Uterus (tissue), 3 donors: ENCODE measurements at regions not wholly inside any gene's neighbourhood (a gene's known extent, or its start where the extent isn't known, plus 50 kb on each side); places are given as distances from the start of the nearest gene placed in this dataset.

ENCODE experiments used
- DNase-seq, 2 donors: peaks; one replicate each; pipeline ENCODE4 v3.0.0-alpha.2; 2019 to 2020
- H3K27ac ChIP-seq, 2 donors: fragments of 200-600 bp; sonication (generic); 1 replicate in 1 of 2; 2 replicates in 1 of 2; pipeline ENCODE4 v1.5.1; 2016 to 2018
- H3K27me3 ChIP-seq, 2 donors: fragments of 200-600 bp; sonication (generic); one replicate each; pipeline ENCODE4 v1.5.1; 2018 to 2019; ENCODE audit warnings: control low read depth in 1 of 2
- H3K36me3 ChIP-seq, 2 donors: fragments of 200-600 bp; sonication (generic); one replicate each; pipeline ENCODE4 v1.5.1; 2019; ENCODE audit warnings: control low read depth in 1 of 2
- H3K4me1 ChIP-seq, 2 donors: fragments of 200-600 bp; sonication (generic); one replicate each; pipeline ENCODE4 v1.5.1; 2018 to 2019; ENCODE audit warnings: control low read depth in 1 of 2
- H3K4me3 ChIP-seq, 2 donors: fragments of 200-600 bp; sonication (generic); 1 replicate in 1 of 2; 2 replicates in 1 of 2; pipeline ENCODE4 v1.5.1; 2018 to 2019; ENCODE audit warnings: mild to moderate bottlenecking in 1 of 2
- H3K9me3 ChIP-seq, 2 donors: fragments of 200-600 bp; sonication (generic); one replicate each; pipeline ENCODE4 v1.5.1; 2019; ENCODE audit warnings: control low read depth in 1 of 2
- POLR2A ChIP-seq, 2 donors: fragments of 450-650 bp; IDR thresholded peaks; one replicate each; pipeline ENCODE4 v1.6.1; 2016; ENCODE audit warnings: antibody characterized with exemption in 2 of 2, mild to moderate bottlenecking in 1 of 2, moderate library complexity in 1 of 2
- intact Hi-C: fragments of 100-400 bp; cut with DNase I; formaldehyde crosslinking; loops from one replicate; pipeline ENCODE4 v1.15.1; 2023; ENCODE audit warnings: low total_unique reads
- TF ChIP-seq, protein P1 (sequence below), 4 experiments: fragments of 200-600 bp in 2 of 4; fragments of 450-650 bp in 2 of 4; sonication (generic) in 2 of 4; IDR thresholded peaks; one replicate each; pipeline ENCODE4 v1.5.1; 2016 to 2019; ENCODE audit warnings: antibody characterized with exemption in 4 of 4, mild to moderate bottlenecking in 2 of 4, moderate library complexity in 1 of 4
- donor health status: DM: yes; HTN: yes; CAD: no.

DNA sequence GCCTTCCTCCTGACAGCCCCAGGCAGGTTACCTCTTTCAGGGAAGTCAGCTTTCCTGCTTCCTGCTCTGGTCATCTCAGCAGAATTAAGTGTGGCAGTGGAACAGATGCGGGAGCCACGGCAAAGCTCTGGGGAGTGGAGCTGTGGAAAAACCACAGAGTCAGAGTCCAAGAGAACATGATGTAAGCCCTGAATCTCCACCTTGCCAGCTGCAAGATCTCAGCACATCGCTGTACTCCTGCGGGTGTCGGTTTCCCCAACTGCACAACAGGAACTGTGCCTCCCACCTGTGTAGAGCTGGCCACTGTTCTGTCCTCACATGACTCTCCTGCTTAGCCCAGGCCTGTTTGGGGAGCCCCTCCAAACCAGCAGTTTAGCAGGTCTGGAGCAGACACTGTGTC is 123.7 kb downstream of the MATN1 start:
- H3K27ac ChIP-seq, result no peak overlapping the region
- DNase-seq, result peak in 1 of 2 donors; percentile 37
- no peak overlapping the region for H3K4me3 ChIP-seq
- intact Hi-C loops, result no loop called here
- no peaks in the 10 kb centered on the region for H3K36me3 ChIP-seq
- H3K27me3 ChIP-seq, result no peaks in the 10 kb centered on the region
- H3K4me1 ChIP-seq, result no peaks in the 10 kb centered on the region
- H3K9me3 ChIP-seq, result no peaks in the 10 kb centered on the region
- TF ChIP-seq, protein P1, sequence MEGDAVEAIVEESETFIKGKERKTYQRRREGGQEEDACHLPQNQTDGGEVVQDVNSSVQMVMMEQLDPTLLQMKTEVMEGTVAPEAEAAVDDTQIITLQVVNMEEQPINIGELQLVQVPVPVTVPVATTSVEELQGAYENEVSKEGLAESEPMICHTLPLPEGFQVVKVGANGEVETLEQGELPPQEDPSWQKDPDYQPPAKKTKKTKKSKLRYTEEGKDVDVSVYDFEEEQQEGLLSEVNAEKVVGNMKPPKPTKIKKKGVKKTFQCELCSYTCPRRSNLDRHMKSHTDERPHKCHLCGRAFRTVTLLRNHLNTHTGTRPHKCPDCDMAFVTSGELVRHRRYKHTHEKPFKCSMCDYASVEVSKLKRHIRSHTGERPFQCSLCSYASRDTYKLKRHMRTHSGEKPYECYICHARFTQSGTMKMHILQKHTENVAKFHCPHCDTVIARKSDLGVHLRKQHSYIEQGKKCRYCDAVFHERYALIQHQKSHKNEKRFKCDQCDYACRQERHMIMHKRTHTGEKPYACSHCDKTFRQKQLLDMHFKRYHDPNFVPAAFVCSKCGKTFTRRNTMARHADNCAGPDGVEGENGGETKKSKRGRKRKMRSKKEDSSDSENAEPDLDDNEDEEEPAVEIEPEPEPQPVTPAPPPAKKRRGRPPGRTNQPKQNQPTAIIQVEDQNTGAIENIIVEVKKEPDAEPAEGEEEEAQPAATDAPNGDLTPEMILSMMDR (IDR thresholded peaks at IDR 0.05), result no peak
- no peak for TF ChIP-seq POLR2A (IDR thresholded peaks at IDR 0.05)

DNA sequence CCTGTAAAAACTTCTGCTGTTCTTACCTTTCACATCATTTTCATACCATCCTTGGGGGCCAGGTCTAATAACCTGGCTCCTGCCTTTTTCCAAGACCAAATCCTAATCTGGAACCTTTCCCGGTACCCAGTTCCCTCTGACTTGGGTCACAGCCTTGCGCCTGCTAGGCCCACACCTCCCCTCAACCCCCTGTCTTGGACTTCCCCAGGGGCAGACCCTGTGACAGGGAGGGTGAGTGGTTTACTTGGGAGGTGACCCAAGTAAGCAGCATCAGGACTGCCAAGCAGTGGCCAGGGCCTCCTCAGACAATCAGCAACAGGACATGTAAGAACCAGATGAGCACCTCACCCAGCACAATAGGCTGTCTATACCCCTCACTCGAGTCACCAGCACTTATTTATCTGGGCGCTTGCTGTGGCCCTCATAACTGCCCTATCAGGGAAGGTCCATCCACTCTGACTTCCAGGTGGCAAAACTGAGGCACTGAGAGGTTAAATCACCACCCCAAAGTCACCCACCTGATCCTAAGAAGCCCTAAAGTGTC is 124.7 kb downstream of the MATN1 start:
- DNase-seq, result no peak
- Histone ChIP-seq H3K27ac (no peak overlapping the region), H3K9me3 (no peaks in the 10 kb centered on the region), H3K27me3 (no peaks in the 10 kb centered on the region), H3K36me3 (no peaks in the 10 kb centered on the region), H3K4me1 (no peaks in the 10 kb centered on the region), H3K4me3 (no peak overlapping the region)
- intact Hi-C loops, result no loop called here
- TF ChIP-seq POLR2A (IDR thresholded peaks at IDR 0.05), result no peak
- TF ChIP-seq, protein P1 (IDR thresholded peaks at IDR 0.05), result no peak

DNA sequence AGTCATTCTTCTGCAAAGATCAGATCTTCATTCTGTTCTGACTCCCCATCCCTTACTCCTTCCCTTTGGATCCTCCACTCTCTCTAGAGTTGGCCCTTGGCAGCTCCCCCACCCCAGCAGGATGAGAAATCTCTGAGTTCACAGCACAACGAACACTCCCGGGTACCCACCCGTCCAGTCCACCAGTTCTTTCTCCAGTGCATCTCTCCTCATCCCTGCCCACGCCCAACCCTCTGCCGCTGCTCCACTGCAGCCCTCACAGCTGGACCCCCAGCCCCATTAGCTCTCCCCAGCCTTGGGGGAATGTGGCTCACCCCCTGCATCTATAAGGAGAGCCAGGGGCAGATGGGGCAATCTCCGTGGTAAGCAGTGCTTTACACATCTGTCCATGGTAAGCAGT is 125.7 kb downstream of the MATN1 start:
- H3K9me3 ChIP-seq, result no peaks in the 10 kb centered on the region
- intact Hi-C loops, result no loop called here
- no peaks in the 10 kb centered on the region for H3K4me1 ChIP-seq
- no peaks in the 10 kb centered on the region for H3K36me3 ChIP-seq
- TF ChIP-seq POLR2A (IDR thresholded peaks at IDR 0.05), result no peak
- TF ChIP-seq, protein P1 (IDR thresholded peaks at IDR 0.05), result no peak
- H3K4me3 ChIP-seq, result no peak overlapping the region
- no peaks in the 10 kb centered on the region for H3K27me3 ChIP-seq
- no peak for DNase-seq
- H3K27ac ChIP-seq, result no peak overlapping the region

DNA sequence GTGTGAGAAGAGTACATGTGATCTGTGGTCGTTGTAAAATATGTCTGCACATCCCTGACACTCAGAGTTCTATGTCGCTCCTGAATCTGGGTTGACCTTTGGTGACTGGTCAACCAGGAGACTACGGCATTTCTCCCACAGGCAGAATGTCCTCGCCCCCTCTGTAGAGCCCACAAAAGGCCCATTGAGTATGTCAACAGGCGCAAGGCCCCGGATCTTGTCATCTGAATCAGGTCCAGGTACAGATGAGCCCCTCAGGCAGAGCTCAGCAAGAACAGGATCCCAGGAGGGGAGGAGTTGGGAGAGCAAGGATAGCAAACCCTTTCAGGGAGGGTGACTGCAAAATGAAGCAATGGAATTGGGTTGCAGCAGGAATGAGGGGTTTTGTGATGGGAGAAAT is 126.5 kb downstream of the MATN1 start:
- H3K36me3 ChIP-seq, result no peaks in the 10 kb centered on the region
- intact Hi-C loops, result no loop called here

DNA sequence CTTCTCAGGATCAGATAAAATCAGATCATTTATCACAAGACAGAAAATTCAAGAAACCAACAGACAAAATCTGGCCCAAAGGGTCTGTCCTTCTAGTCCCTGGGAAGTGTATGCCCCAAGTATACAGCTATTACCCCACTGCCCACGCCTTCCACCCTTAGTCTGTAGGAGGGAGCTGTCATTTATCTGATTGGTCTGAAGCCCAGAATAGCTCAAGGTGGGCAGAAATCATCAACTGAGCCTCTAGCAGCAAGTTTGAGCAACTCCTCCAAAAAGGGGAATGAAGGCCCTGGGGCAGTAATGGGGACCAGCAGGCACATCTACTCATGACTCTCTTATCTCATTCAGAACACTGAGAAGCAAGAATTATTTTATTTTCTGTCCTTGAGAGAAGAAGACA is 126.9 kb downstream of the MATN1 start:
- Histone ChIP-seq H3K36me3 (no peaks in the 10 kb centered on the region), H3K4me1 (no peaks in the 10 kb centered on the region), H3K4me3 (no peak overlapping the region), H3K27ac (no peak overlapping the region), H3K9me3 (no peaks in the 10 kb centered on the region), H3K27me3 (no peaks in the 10 kb centered on the region)
- TF ChIP-seq, protein P1 (IDR thresholded peaks at IDR 0.05), result no peak
- TF ChIP-seq POLR2A (IDR thresholded peaks at IDR 0.05), result no peak
- no peak for DNase-seq
- intact Hi-C loops, result no loop called here

More for the DNA sequence above, 126.5 kb downstream of the MATN1 start:
- Histone ChIP-seq H3K27ac (no peak overlapping the region), H3K4me3 (no peak overlapping the region), H3K4me1 (no peaks in the 10 kb centered on the region), H3K27me3 (no peaks in the 10 kb centered on the region), H3K9me3 (no peaks in the 10 kb centered on the region)
- DNase-seq, result no peak
- TF ChIP-seq, protein P1 (IDR thresholded peaks at IDR 0.05), result no peak
- no peak for TF ChIP-seq POLR2A (IDR thresholded peaks at IDR 0.05)
